ENCODE measurements at regions not wholly inside any gene's neighbourhood (a gene's known extent, or its start where the extent isn't known, plus 50 kb on each side); places are given as distances from the start of the nearest gene placed in this dataset.

GRCh38 chr4:3349116-3349515 lies 56.3 kb downstream of the RGS12 start:
- TF ChIP-seq, protein P1, sequence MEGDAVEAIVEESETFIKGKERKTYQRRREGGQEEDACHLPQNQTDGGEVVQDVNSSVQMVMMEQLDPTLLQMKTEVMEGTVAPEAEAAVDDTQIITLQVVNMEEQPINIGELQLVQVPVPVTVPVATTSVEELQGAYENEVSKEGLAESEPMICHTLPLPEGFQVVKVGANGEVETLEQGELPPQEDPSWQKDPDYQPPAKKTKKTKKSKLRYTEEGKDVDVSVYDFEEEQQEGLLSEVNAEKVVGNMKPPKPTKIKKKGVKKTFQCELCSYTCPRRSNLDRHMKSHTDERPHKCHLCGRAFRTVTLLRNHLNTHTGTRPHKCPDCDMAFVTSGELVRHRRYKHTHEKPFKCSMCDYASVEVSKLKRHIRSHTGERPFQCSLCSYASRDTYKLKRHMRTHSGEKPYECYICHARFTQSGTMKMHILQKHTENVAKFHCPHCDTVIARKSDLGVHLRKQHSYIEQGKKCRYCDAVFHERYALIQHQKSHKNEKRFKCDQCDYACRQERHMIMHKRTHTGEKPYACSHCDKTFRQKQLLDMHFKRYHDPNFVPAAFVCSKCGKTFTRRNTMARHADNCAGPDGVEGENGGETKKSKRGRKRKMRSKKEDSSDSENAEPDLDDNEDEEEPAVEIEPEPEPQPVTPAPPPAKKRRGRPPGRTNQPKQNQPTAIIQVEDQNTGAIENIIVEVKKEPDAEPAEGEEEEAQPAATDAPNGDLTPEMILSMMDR (conservative IDR thresholded peaks at IDR 0.05; ENCODE audit: low read depth, low read length): no peak
- no peak overlapping the region for H3K4me3 ChIP-seq (ENCODE audit: low read length)
- no peak for DNase-seq (ENCODE audit: low read depth)

- no peak overlapping the region for H3K4me3 ChIP-seq (ENCODE audit: low read length)
- no peak for DNase-seq (ENCODE audit: low read depth)
- TF ChIP-seq, protein P1 (conservative IDR thresholded peaks at IDR 0.05; ENCODE audit: low read depth, low read length): no peak
Measured at GRCh38 chr4:3351997-3352396, 59.2 kb downstream of the RGS12 start.

DNA sequence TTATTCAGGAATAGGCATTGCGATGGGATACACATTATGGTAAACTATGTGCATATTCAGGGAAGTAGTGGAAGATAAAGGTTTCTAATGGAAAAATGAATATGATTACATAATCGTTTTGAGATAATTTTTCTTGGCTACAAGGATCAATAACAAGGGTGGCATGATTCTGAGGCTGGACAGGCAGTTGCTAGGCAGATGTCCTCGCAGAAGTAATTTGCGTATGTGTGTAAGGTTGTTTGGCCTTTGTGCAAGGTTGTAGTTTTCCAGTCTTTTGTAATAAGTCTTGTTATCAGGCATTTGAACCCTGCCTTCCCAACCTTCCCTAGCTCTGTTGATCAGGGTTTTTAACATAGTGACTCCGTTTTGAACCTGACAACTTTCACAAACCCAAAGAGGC lies 59.7 kb downstream of the RGS12 start:
- H3K4me3 ChIP-seq (ENCODE audit: low read length): no peak overlapping the region
- no peak for DNase-seq (ENCODE audit: low read depth)
- TF ChIP-seq, protein P1 (conservative IDR thresholded peaks at IDR 0.05; ENCODE audit: low read depth, low read length): no peak

DNA sequence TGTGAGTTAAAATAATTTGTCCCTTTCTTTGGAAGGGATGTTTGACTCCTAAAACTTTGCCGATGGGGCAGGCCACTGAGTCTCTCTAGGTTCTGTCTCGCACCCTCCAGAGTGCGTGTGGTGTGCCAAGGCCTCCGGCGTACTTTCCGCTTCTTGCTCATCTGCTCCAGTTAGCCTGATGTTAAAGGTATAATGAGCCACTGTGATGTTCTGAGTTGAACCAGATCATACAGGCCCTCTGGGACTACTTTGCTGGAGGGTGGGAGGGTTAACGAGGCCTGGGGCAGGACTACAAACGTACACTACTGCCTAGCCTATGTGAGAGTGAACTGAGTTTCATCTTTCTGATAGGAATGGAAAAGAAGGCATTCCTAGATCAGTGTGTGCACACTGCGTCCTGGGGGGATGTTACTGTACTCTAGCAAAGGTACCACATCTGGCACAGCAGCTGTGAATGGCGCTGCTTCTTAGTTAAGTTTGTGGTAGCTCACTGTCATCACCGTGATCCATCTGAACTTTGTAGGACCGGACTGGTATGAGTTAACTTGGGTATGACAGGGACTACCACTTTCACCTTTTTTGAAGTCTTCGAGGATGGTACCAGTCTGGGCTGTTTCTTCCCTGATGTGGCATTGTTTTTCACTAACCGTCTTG lies 60.2 kb downstream of the RGS12 start:
- TF ChIP-seq, protein P1 (conservative IDR thresholded peaks at IDR 0.05; ENCODE audit: low read depth, low read length): no peak
- no peak for DNase-seq (ENCODE audit: low read depth)
- no peak overlapping the region for H3K4me3 ChIP-seq (ENCODE audit: low read length)

DNA sequence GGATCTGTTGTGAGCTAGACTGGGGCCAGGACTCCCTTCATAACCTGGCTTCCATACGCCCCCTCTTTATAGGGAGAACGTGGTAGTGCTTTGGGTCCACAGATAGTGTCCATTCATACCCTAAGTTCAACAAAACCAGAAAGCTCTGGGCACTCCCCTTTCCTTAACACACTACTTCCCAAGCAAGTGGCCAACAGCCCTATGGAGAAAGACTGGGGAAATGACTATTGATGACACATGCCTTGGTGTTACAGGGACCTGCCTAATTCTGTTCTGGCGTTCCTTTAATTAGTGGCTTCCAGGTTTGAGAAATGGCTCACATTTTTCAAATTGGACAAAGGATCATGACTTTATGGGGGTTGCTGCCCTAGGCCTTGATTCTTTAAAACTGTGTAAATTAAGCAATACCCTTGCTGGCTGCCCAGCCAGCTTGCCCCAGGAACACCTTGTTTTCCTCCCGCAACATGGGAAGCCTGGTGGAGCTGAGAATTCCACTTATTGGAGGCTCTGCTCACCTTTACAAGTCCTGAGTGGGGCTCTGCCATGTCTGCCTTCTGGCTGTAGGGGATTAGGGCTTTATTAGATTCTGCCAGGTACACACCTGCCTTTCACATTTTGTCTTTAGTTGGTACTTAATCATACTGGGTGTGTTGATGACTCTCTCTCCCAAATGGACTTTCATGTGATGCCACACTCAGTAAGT lies 61.1 kb downstream of the RGS12 start:
- no peak overlapping the region for H3K4me3 ChIP-seq (ENCODE audit: low read length)
- DNase-seq (ENCODE audit: low read depth): no peak
- TF ChIP-seq, protein P1 (conservative IDR thresholded peaks at IDR 0.05; ENCODE audit: low read depth, low read length): no peak

GRCh38 chr4:3354455-3354811 lies 61.6 kb downstream of the RGS12 start:
- TF ChIP-seq, protein P1 (conservative IDR thresholded peaks at IDR 0.05; ENCODE audit: low read depth, low read length): no peak
- no peak overlapping the region for H3K4me3 ChIP-seq (ENCODE audit: low read length)
- no peak for DNase-seq (ENCODE audit: low read depth)

GRCh38 chr4:3355266-3355748 lies 62.5 kb downstream of the RGS12 start:
- DNase-seq (ENCODE audit: low read depth): no peak
- no peak overlapping the region for H3K4me3 ChIP-seq (ENCODE audit: low read length)
- TF ChIP-seq, protein P1 (conservative IDR thresholded peaks at IDR 0.05; ENCODE audit: low read depth, low read length): no peak
